Endothelial cell of umbilical vein (primary cell): ENCODE measurements at regions not wholly inside any gene's neighbourhood (a gene's known extent, or its start where the extent isn't known, plus 50 kb on each side); places are given as distances from the start of the nearest gene placed in this dataset.

Experiments used
- BruUV-seq: library from RNA; stranded (reverse); fragments of 400-500 nt; replicated peaks from 2 replicates; lab custom pipeline; 2021; lab: Mats Ljungman, UMichigan
- CTCF ChIA-PET: fragments of 300-600, 350-600 bp; sonication (Branson Sonifier 250); formaldehyde crosslinking; loops from one replicate; lab custom pipeline; 2021; ENCODE audit warnings: antibody characterized with exemption, inconsistent platforms; lab: Charles Lee
- POLR2A ChIA-PET: fragments of 300-600, 350-600 bp; sonication (Branson Sonifier 250); formaldehyde crosslinking; loops from one replicate; lab custom pipeline; 2021; ENCODE audit warnings: antibody characterized with exemption, inconsistent platforms; lab: Charles Lee
- DNase-seq: peaks from one replicate; pipeline ENCODE4 v3.0.0-alpha.2; 2011; ENCODE audit warnings: low read depth, low spot score
- FAIRE-seq: peaks from 2 replicates; lab custom pipeline; 2011; peaks lifted over from hg19 to GRCh38; lab: Jason Lieb, UNC
- H2AFZ ChIP-seq: 2 replicates; pipeline ENCODE4 v1.6.0; 2012; ENCODE audit warnings: low read depth, low read length, control low read depth, inconsistent platforms
- H3K27ac ChIP-seq: 2 replicates; pipeline ENCODE4 v1.5.1; 2011; ENCODE audit warnings: low read depth, mild to moderate bottlenecking, control low read depth, low read length, moderate library complexity; ENCODE audit not compliant: insufficient read depth
- H3K27me3 ChIP-seq, 2 experiments: 2 replicates each; pipeline versions ENCODE4 v1.6.0 to v1.6.1; 2011; ENCODE audit warnings: low read length in 2 of 2, mixed read lengths in 1 of 2; ENCODE audit not compliant: control insufficient read depth in 2 of 2, insufficient read depth in 2 of 2
- H3K36me3 ChIP-seq, 2 experiments: 2 replicates in 1 of 2; 3 replicates in 1 of 2; pipeline ENCODE4 v1.5.1; 2011; ENCODE audit warnings: low read length in 2 of 2, mild to moderate bottlenecking in 1 of 2, moderate library complexity in 1 of 2; ENCODE audit not compliant: control insufficient read depth in 2 of 2, insufficient read depth in 2 of 2; ENCODE audit errors: extremely low read depth in 1 of 2
- H3K4me1 ChIP-seq: 3 replicates; pipeline ENCODE4 v1.5.1; 2011; ENCODE audit warnings: mild to moderate bottlenecking, low read length; ENCODE audit not compliant: control insufficient read depth, insufficient read depth; ENCODE audit errors: extremely low read depth
- H3K4me2 ChIP-seq: 2 replicates; pipeline ENCODE4 v1.6.1; 2011; ENCODE audit warnings: low read length, control low read depth, mixed read lengths; ENCODE audit not compliant: insufficient read depth
- H3K4me3 ChIP-seq, 3 experiments: fragments of 200-600 bp in 1 of 3; sonication (generic), shearing (Covaris generic) in 1 of 3; replicated peaks in 1 of 3; 2 replicates each; pipeline ENCODE4 v1.5.1; 2011 to 2016; ENCODE audit warnings: control low read depth in 3 of 3, low read length in 3 of 3, mild to moderate bottlenecking in 2 of 3, inconsistent platforms in 1 of 3, low read depth in 1 of 3, moderate library complexity in 1 of 3; ENCODE audit not compliant: insufficient read depth in 1 of 3
- H3K79me2 ChIP-seq: 2 replicates; pipeline ENCODE4 v1.6.0; 2012; ENCODE audit warnings: low read length, inconsistent platforms; ENCODE audit not compliant: control insufficient read depth, insufficient read depth
- H3K9ac ChIP-seq: replicated peaks from 2 replicates; pipeline ENCODE3; 2011; ENCODE audit warnings: low read length, control low read depth; ENCODE audit not compliant: insufficient read depth; ENCODE audit errors: extremely low read depth
- H3K9me1 ChIP-seq: replicated peaks from 3 replicates; pipeline ENCODE4 v1.6.0; 2011; ENCODE audit warnings: mild to moderate bottlenecking, low read length; ENCODE audit not compliant: control insufficient read depth, insufficient read depth; ENCODE audit errors: extremely low read depth
- H3K9me3 ChIP-seq: replicated peaks from 2 replicates; pipeline ENCODE4 v1.5.1; 2012; ENCODE audit warnings: low read length, inconsistent platforms; ENCODE audit not compliant: control insufficient read depth, insufficient read depth
- H4K20me1 ChIP-seq: replicated peaks from 2 replicates; pipeline ENCODE3; 2011; ENCODE audit warnings: mild to moderate bottlenecking, low read length; ENCODE audit not compliant: control insufficient read depth, insufficient read depth; ENCODE audit errors: extremely low read depth
- EZH2 ChIP-seq: IDR thresholded peaks from 2 replicates; pipeline ENCODE4 v1.6.1; 2012; ENCODE audit warnings: borderline replicate concordance, low read depth, mild to moderate bottlenecking, moderate library complexity, low read length, inconsistent platforms; ENCODE audit not compliant: severe bottlenecking
- FOS ChIP-seq: IDR thresholded peaks from 2 replicates; pipeline ENCODE4 v1.6.1; 2011; ENCODE audit warnings: mild to moderate bottlenecking, low read length, moderate library complexity, borderline replicate concordance; ENCODE audit not compliant: insufficient read depth
- GATA2 ChIP-seq: IDR thresholded peaks from 2 replicates; pipeline ENCODE4 v1.7.0; 2011; ENCODE audit warnings: low read depth, mild to moderate bottlenecking, moderate library complexity, mixed read lengths, low read length; ENCODE audit not compliant: insufficient read length, insufficient read depth
- JUN ChIP-seq: IDR thresholded peaks from 2 replicates; pipeline ENCODE4 v1.6.1; 2011; ENCODE audit warnings: borderline replicate concordance, low read depth; ENCODE audit not compliant: insufficient read length, insufficient read depth
- MYC ChIP-seq: IDR thresholded peaks from one replicate; pipeline ENCODE4 v1.6.1; 2011; ENCODE audit warnings: mild to moderate bottlenecking, low read depth, low read length
- POLR2A ChIP-seq: IDR thresholded peaks from 2 replicates; pipeline ENCODE4 v1.6.1; 2012; ENCODE audit warnings: low read depth, mild to moderate bottlenecking, control low read depth, low read length
- POLR2AphosphoS5 ChIP-seq: IDR thresholded peaks from 2 replicates; pipeline ENCODE4 v1.6.1; 2012; ENCODE audit warnings: low read depth, mild to moderate bottlenecking, control low read depth, low read length, moderate library complexity; ENCODE audit not compliant: insufficient read depth
- dilution Hi-C: fragments of 300-500 bp; cut with MboI; formaldehyde crosslinking; loops from one replicate; pipeline ENCODE4 v1.15.0; 2019; ENCODE audit warnings: low sequenced_read_pairs; ENCODE audit not compliant: extremely low pct_ligation_motif_present
- intact Hi-C: fragments of 100-400 bp; cut with micrococcal nuclease; formaldehyde crosslinking; loops from one replicate; pipeline ENCODE4 v1.10.0; 2022
- TF ChIP-seq, protein P1 (sequence below): IDR thresholded peaks from 2 replicates; pipeline ENCODE4 v1.6.1; 2011; ENCODE audit not compliant: insufficient read depth, insufficient read length
- TF ChIP-seq, protein P2 (sequence below), 2 donors: IDR thresholded peaks; 1 replicate in 1 of 2; 2 replicates in 1 of 2; pipeline ENCODE4 v1.5.1; 2011; ENCODE audit warnings: low read length in 2 of 2, mild to moderate bottlenecking in 2 of 2, moderate library complexity in 2 of 2, control low read depth in 1 of 2, inconsistent platforms in 1 of 2, low read depth in 1 of 2; ENCODE audit not compliant: insufficient read depth in 1 of 2; ENCODE audit errors: extremely low read depth in 1 of 2

- H3K4me2 ChIP-seq, result no peak overlapping the region
- no peaks in the 10 kb centered on the region for H3K9me1 ChIP-seq
- dilution Hi-C loops, result no loop called here
- H3K36me3 ChIP-seq, result no peaks in the 10 kb centered on the region
- no peak overlapping the region for H3K9ac ChIP-seq
- ChIA-PET POLR2A (no interaction called here), CTCF (interaction anchor here (0.9 kb wide), 1 partner anchor 11 kb away, joined by 3 read pairs; no protein-coding TSS in a partner anchor)
- H3K9me3 ChIP-seq, result peaks cover 2% of the 10 kb centered on the region
- H2AFZ ChIP-seq, result no peak overlapping the region
- FAIRE-seq (no peak), DNase-seq (no peak)
- TF ChIP-seq POLR2AphosphoS5 (no peak), POLR2A (no peak), EZH2 (no peak), GATA2 (no peak), JUN (no peak), FOS (no peak)
- TF ChIP-seq, protein P1, sequence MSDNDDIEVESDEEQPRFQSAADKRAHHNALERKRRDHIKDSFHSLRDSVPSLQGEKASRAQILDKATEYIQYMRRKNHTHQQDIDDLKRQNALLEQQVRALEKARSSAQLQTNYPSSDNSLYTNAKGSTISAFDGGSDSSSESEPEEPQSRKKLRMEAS, result no peak
- intact Hi-C loops, result no loop called here
- H3K4me1 ChIP-seq, result no peaks in the 10 kb centered on the region
- H3K79me2 ChIP-seq, result no peaks in the 10 kb centered on the region
- H4K20me1 ChIP-seq, result no peaks in the 10 kb centered on the region
- no TSS peak for BruUV-seq
- no peaks in the 10 kb centered on the region for H3K27me3 ChIP-seq
- no peak overlapping the region for H3K4me3 ChIP-seq
- no peak overlapping the region for H3K27ac ChIP-seq
These were observed 319.6 kb upstream of the POU3F2 start for GRCh38 chr6:98514796-98515195.

- H2AFZ ChIP-seq, result no peak overlapping the region
- CTCF ChIA-PET, result no interaction called here
- intact Hi-C loops, result no loop called here
- DNase-seq, result no peak
- H3K27me3 ChIP-seq, result no peaks in the 10 kb centered on the region
- TF ChIP-seq POLR2A, result no peak
- no peak for TF ChIP-seq FOS
- TF ChIP-seq GATA2, result no peak
- TF ChIP-seq, protein P2, sequence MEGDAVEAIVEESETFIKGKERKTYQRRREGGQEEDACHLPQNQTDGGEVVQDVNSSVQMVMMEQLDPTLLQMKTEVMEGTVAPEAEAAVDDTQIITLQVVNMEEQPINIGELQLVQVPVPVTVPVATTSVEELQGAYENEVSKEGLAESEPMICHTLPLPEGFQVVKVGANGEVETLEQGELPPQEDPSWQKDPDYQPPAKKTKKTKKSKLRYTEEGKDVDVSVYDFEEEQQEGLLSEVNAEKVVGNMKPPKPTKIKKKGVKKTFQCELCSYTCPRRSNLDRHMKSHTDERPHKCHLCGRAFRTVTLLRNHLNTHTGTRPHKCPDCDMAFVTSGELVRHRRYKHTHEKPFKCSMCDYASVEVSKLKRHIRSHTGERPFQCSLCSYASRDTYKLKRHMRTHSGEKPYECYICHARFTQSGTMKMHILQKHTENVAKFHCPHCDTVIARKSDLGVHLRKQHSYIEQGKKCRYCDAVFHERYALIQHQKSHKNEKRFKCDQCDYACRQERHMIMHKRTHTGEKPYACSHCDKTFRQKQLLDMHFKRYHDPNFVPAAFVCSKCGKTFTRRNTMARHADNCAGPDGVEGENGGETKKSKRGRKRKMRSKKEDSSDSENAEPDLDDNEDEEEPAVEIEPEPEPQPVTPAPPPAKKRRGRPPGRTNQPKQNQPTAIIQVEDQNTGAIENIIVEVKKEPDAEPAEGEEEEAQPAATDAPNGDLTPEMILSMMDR (IDR thresholded peaks at IDR 0.05; ENCODE audit: extremely low read depth in 1 of 2, insufficient read depth in 1 of 2, low read depth in 1 of 2, low read length in 2 of 2), result no peak
- no peak for TF ChIP-seq EZH2
- TF ChIP-seq JUN, result no peak
- TF ChIP-seq POLR2AphosphoS5, result no peak
- TF ChIP-seq MYC, result no peak
- TF ChIP-seq, protein P1, result no peak
- H3K9ac ChIP-seq, result no peak overlapping the region
- no peak overlapping the region for H3K4me3 ChIP-seq
- no peak for FAIRE-seq
- POLR2A ChIA-PET, result no interaction called here
- H3K9me3 ChIP-seq, result peaks cover 2% of the 10 kb centered on the region
- dilution Hi-C loops, result no loop called here
- H3K4me1 ChIP-seq, result no peaks in the 10 kb centered on the region
- no peaks in the 10 kb centered on the region for H3K36me3 ChIP-seq
- H3K9me1 ChIP-seq, result no peaks in the 10 kb centered on the region
- H3K4me2 ChIP-seq, result no peak overlapping the region
- BruUV-seq, result no TSS peak
- H3K27ac ChIP-seq, result no peak overlapping the region
- no peaks in the 10 kb centered on the region for H3K79me2 ChIP-seq
- no peaks in the 10 kb centered on the region for H4K20me1 ChIP-seq
These were observed 318.2 kb upstream of the POU3F2 start for GRCh38 chr6:98516206-98516605.
